ENCODE measurements at regions not wholly inside any gene's neighbourhood (a gene's known extent, or its start where the extent isn't known, plus 50 kb on each side); places are given as distances from the start of the nearest gene placed in this dataset.
A peak's percentile ranks its signal among the peaks of the same experiment; 100 is the strongest.
"Not testable (repeated sequence)": the region's sequence is repeated elsewhere in the genome, so short reads cannot be mapped to it uniquely, and the experiment has no call there.

- TF ChIP-seq, protein P1, sequence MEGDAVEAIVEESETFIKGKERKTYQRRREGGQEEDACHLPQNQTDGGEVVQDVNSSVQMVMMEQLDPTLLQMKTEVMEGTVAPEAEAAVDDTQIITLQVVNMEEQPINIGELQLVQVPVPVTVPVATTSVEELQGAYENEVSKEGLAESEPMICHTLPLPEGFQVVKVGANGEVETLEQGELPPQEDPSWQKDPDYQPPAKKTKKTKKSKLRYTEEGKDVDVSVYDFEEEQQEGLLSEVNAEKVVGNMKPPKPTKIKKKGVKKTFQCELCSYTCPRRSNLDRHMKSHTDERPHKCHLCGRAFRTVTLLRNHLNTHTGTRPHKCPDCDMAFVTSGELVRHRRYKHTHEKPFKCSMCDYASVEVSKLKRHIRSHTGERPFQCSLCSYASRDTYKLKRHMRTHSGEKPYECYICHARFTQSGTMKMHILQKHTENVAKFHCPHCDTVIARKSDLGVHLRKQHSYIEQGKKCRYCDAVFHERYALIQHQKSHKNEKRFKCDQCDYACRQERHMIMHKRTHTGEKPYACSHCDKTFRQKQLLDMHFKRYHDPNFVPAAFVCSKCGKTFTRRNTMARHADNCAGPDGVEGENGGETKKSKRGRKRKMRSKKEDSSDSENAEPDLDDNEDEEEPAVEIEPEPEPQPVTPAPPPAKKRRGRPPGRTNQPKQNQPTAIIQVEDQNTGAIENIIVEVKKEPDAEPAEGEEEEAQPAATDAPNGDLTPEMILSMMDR (IDR thresholded peaks at IDR 0.05; ENCODE audit: low read depth, low read length): no peak
- Histone ChIP-seq H3K4me3 (no peak overlapping the region), H3K4me1 (ENCODE audit: low read depth) (no peaks in the 10 kb centered on the region)
Observed at GRCh38 chr20:51943761-51944160, 141.4 kb upstream of the SALL4 start.

GRCh38 chr20:51943326-51943725 lies 141.0 kb upstream of the SALL4 start:
- not testable (repeated sequence) for H3K27ac ChIP-seq; H3K4me3 ChIP-seq; DNase-seq (ENCODE audit: low read depth in 1 of 2, low spot score in 1 of 2); H3K36me3 ChIP-seq; H3K27me3 ChIP-seq; H3K4me1 ChIP-seq (ENCODE audit: low read depth); H3K9me3 ChIP-seq (ENCODE audit: low read depth)

More at GRCh38 chr20:51943761-51944160, 141.4 kb upstream of the SALL4 start:
- DNase-seq (ENCODE audit: low read depth in 1 of 2, low spot score in 1 of 2): no peak
- Histone ChIP-seq H3K27me3 (no peaks in the 10 kb centered on the region), H3K27ac (no peak overlapping the region), H3K9me3 (ENCODE audit: low read depth) (no peaks in the 10 kb centered on the region), H3K36me3 (no peaks in the 10 kb centered on the region)

- Histone ChIP-seq H3K9me3 (ENCODE audit: low read depth) (no peaks in the 10 kb centered on the region), H3K4me3 (no peak overlapping the region), H3K27me3 (no peaks in the 10 kb centered on the region), H3K4me1 (ENCODE audit: low read depth) (no peaks in the 10 kb centered on the region), H3K27ac (no peak overlapping the region), H3K36me3 (no peaks in the 10 kb centered on the region)
- TF ChIP-seq, protein P1 (IDR thresholded peaks at IDR 0.05; ENCODE audit: low read depth, low read length): no peak
- DNase-seq (ENCODE audit: low read depth in 1 of 2, low spot score in 1 of 2): no peak
Observed at GRCh38 chr20:51941503-51941902, 139.2 kb upstream of the SALL4 start.

DNA sequence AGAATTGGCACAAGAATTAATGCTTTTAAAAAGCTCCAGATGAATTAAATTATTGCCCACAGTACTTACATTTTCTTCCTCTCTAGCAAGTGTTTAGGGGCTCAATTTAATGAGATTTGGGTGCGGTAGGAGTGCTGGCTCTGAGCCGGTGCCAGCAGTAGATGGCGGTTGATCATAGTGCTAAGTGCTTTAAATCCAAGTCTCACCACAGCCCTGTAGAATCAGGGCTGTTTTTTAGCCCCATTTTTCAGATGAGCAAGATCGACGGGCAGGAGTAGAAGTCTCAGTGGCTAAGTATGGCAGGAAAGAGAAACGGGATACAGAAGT lies 136.9 kb upstream of the SALL4 start:
- no peak for DNase-seq (ENCODE audit: low read depth in 1 of 2, low spot score in 1 of 2)
- H3K27me3 ChIP-seq: no peaks in the 10 kb centered on the region
- H3K36me3 ChIP-seq: no peaks in the 10 kb centered on the region
- no peak overlapping the region for H3K27ac ChIP-seq
- H3K9me3 ChIP-seq (ENCODE audit: low read depth): no peaks in the 10 kb centered on the region
- H3K4me3 ChIP-seq: no peak overlapping the region
- TF ChIP-seq, protein P1 (IDR thresholded peaks at IDR 0.05; ENCODE audit: low read depth, low read length): no peak
- H3K4me1 ChIP-seq (ENCODE audit: low read depth): no peaks in the 10 kb centered on the region

GRCh38 chr20:51938559-51939258 lies 136.4 kb upstream of the SALL4 start:
- TF ChIP-seq, protein P1 (IDR thresholded peaks at IDR 0.05; ENCODE audit: low read depth, low read length): no peak
- Histone ChIP-seq H3K27ac (no peak overlapping the region), H3K4me1 (ENCODE audit: low read depth) (no peaks in the 10 kb centered on the region), H3K9me3 (ENCODE audit: low read depth) (no peaks in the 10 kb centered on the region), H3K36me3 (no peaks in the 10 kb centered on the region), H3K4me3 (no peak overlapping the region), H3K27me3 (no peaks in the 10 kb centered on the region)
- DNase-seq (ENCODE audit: low read depth in 1 of 2, low spot score in 1 of 2): peak in 1 of 2 donors; percentile 21

- H3K36me3 ChIP-seq: no peaks in the 10 kb centered on the region
- H3K27me3 ChIP-seq: no peaks in the 10 kb centered on the region
- H3K9me3 ChIP-seq (ENCODE audit: low read depth): no peaks in the 10 kb centered on the region
- no peak overlapping the region for H3K27ac ChIP-seq
- TF ChIP-seq, protein P1 (IDR thresholded peaks at IDR 0.05; ENCODE audit: low read depth, low read length): no peak
- no peak overlapping the region for H3K4me3 ChIP-seq
- no peaks in the 10 kb centered on the region for H3K4me1 ChIP-seq (ENCODE audit: low read depth)
- DNase-seq (ENCODE audit: low read depth in 1 of 2, low spot score in 1 of 2): no peak
Observed at GRCh38 chr20:51937779-51938178, 135.5 kb upstream of the SALL4 start.

Data from cardiac muscle cell (in vitro differentiated cells and primary cell).